ENCODE measurements at regions not wholly inside any gene's neighbourhood (a gene's known extent, or its start where the extent isn't known, plus 50 kb on each side); places are given as distances from the start of the nearest gene placed in this dataset.

GRCh38 chr2:122507261-122507660 is 751.8 kb downstream of the TSN start:
- Histone ChIP-seq H3K9me3 (replicated peaks in 1 of 11) (no peaks in the 10 kb centered on the region), H3K27ac (no peak overlapping the region), H4K20me1 (no peaks in the 10 kb centered on the region), H3K4me3 (no peak overlapping the region), H3K4me2 (no peak overlapping the region), H3K27me3 (no peaks in the 10 kb centered on the region), H3K9ac (no peak overlapping the region), H3K36me3 (no peaks in the 10 kb centered on the region), H3K4me1 (peaks cover 0 to 11% (median 5%) of the 10 kb centered on the region in 10 experiments; a peak in 11 of 20 replicates)
- TF ChIP-seq Cebpa-rat (IDR thresholded peaks at IDR 0.05): no peak

GRCh38 chr2:122512091-122512490 is 756.6 kb downstream of the TSN start:
- H3K9me3 ChIP-seq (replicated peaks in 1 of 11): no peaks in the 10 kb centered on the region; a peak in 1 of 22 replicates
- no peaks in the 10 kb centered on the region for H3K36me3 ChIP-seq
- no peak for TF ChIP-seq Cebpa-rat (IDR thresholded peaks at IDR 0.05)
- no peak overlapping the region for H3K4me2 ChIP-seq
- H3K4me1 ChIP-seq: peaks cover 0 to 7% (median 5%) of the 10 kb centered on the region in 10 experiments; a peak in 9 of 20 replicates
- H3K27ac ChIP-seq: no peak overlapping the region
- H4K20me1 ChIP-seq: no peaks in the 10 kb centered on the region
- no peak overlapping the region for H3K4me3 ChIP-seq
- H3K9ac ChIP-seq: no peak overlapping the region
- no peaks in the 10 kb centered on the region for H3K27me3 ChIP-seq

DNA sequence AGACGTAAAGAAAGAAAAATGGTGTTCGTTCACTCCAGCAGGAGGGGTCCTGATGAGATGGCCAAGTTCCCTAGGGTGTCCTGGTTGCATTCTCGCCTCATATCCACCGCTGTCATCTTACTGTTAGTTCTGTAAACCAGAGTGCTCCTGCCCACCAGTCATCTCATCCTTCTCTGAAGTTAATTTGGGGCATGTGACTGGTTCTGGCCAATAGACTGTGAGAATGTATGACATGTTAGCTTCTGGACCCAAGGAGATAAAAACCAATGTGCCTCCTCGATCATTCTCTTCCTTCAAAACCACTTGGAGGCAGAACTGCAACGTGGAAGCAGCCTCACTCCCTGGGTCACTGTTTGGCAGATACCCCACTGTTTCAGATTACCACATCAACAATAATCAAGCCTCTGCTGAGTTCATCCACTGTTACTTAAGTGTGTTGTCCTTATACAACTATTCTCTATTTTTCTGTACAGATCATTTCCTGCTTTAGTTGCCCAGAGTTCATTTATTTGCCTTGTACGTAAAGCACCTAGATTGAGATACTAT is 759.1 kb downstream of the TSN start:
- H3K9ac ChIP-seq: no peak overlapping the region
- H4K20me1 ChIP-seq: no peaks in the 10 kb centered on the region
- no peak overlapping the region for H3K4me3 ChIP-seq
- H3K27ac ChIP-seq: no peak overlapping the region
- H3K36me3 ChIP-seq: no peaks in the 10 kb centered on the region
- TF ChIP-seq Cebpa-rat (IDR thresholded peaks at IDR 0.05): no peak
- H3K27me3 ChIP-seq: no peaks in the 10 kb centered on the region
- peaks cover 0 to 21% (median 7%) of the 10 kb centered on the region in 10 experiments; a peak in 9 of 20 replicates for H3K4me1 ChIP-seq
- H3K9me3 ChIP-seq (replicated peaks in 1 of 11): no peaks in the 10 kb centered on the region; a peak in 1 of 22 replicates
- no peak overlapping the region for H3K4me2 ChIP-seq

DNA sequence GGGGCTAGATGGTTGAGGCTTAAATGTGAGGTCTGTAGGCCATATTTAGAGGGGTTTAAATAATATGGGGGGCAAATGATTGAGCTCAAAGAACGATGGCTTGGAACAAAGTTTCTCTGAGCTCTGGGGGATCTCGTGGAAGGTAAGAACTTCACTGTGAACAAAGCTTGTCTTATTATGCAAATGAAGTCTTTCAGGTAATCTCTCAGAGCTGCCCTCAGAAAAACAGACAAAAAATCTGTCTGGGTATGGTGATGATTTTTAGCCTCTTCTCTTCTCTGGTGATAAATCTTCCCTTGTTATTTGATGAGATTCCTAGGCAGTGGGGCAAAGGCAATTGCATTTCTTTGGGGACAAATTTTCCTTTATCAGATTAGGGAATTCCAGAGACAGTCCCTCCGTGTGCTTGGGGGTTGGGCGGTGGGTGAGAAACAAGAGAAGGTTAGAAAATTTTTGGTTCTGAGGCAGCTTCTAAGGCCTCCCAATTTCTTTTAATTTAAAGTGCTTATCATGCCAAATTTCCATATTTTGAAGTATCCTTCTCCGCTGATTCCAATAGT is 760.4 kb downstream of the TSN start:
- no peaks in the 10 kb centered on the region for H3K36me3 ChIP-seq
- H4K20me1 ChIP-seq: no peaks in the 10 kb centered on the region
- TF ChIP-seq Cebpa-rat (IDR thresholded peaks at IDR 0.05): no peak
- H3K4me2 ChIP-seq: no peak overlapping the region
- H3K27me3 ChIP-seq: no peaks in the 10 kb centered on the region
- H3K9me3 ChIP-seq (replicated peaks in 1 of 11): no peaks in the 10 kb centered on the region; a peak in 1 of 22 replicates
- H3K4me3 ChIP-seq: no peak overlapping the region
- 0 out of 22 replicates have a peak overlapping the region, but pooled peaks of 1 of the 11 experiments have one; percentile 22 for H3K27ac ChIP-seq
- no peak overlapping the region for H3K9ac ChIP-seq
- peaks cover 0 to 21% (median 7%) of the 10 kb centered on the region in 10 experiments; a peak in 9 of 20 replicates for H3K4me1 ChIP-seq

- TF ChIP-seq Cebpa-rat (IDR thresholded peaks at IDR 0.05): no peak
- H4K20me1 ChIP-seq: no peaks in the 10 kb centered on the region
- no peaks in the 10 kb centered on the region; a peak in 1 of 22 replicates for H3K9me3 ChIP-seq (replicated peaks in 1 of 11)
- H3K4me2 ChIP-seq: peak overlapping the region in 5 of 11 experiments; percentile 2 to 34 (median 15); a peak in 6 of 22 replicates
- peak overlapping the region in 1 of 11 experiments; percentile 22; a peak in 1 of 22 replicates for H3K27ac ChIP-seq
- H3K27me3 ChIP-seq: no peaks in the 10 kb centered on the region
- no peak overlapping the region for H3K9ac ChIP-seq
- peaks cover 0 to 21% (median 7%) of the 10 kb centered on the region in 10 experiments; a peak in 9 of 20 replicates for H3K4me1 ChIP-seq
- H3K36me3 ChIP-seq: no peaks in the 10 kb centered on the region
- H3K4me3 ChIP-seq: no peak overlapping the region
Observed at GRCh38 chr2:122516775-122517174, 761.3 kb downstream of the TSN start.

DNA sequence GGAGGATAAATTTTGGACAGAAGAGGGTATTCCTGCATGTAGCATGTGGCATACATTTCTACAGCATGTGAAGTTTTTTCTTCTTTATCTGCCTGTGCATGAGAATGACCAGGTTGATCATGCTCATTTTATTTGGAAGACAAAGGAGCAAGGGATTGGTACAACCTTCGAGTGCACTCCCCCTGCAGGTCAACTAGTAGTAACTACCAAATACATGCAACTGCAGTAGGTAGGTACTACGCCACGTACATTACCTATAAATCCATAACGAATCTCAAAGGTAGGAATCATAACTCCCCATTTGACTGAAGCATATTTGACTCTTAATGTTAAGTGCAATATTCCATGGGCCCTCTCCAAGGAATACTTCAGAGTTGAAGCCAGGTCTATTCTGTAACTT is 763.9 kb downstream of the TSN start:
- peaks cover 0 to 21% (median 7%) of the 10 kb centered on the region in 10 experiments; a peak in 9 of 20 replicates for H3K4me1 ChIP-seq
- H3K36me3 ChIP-seq: no peaks in the 10 kb centered on the region
- no peak overlapping the region for H3K9ac ChIP-seq
- H3K27ac ChIP-seq: no peak overlapping the region
- no peaks in the 10 kb centered on the region for H4K20me1 ChIP-seq
- H3K9me3 ChIP-seq (replicated peaks in 1 of 11): no peaks in the 10 kb centered on the region
- no peaks in the 10 kb centered on the region for H3K27me3 ChIP-seq
- no peak overlapping the region for H3K4me2 ChIP-seq
- TF ChIP-seq Cebpa-rat (IDR thresholded peaks at IDR 0.05): no peak
- no peak overlapping the region for H3K4me3 ChIP-seq

DNA sequence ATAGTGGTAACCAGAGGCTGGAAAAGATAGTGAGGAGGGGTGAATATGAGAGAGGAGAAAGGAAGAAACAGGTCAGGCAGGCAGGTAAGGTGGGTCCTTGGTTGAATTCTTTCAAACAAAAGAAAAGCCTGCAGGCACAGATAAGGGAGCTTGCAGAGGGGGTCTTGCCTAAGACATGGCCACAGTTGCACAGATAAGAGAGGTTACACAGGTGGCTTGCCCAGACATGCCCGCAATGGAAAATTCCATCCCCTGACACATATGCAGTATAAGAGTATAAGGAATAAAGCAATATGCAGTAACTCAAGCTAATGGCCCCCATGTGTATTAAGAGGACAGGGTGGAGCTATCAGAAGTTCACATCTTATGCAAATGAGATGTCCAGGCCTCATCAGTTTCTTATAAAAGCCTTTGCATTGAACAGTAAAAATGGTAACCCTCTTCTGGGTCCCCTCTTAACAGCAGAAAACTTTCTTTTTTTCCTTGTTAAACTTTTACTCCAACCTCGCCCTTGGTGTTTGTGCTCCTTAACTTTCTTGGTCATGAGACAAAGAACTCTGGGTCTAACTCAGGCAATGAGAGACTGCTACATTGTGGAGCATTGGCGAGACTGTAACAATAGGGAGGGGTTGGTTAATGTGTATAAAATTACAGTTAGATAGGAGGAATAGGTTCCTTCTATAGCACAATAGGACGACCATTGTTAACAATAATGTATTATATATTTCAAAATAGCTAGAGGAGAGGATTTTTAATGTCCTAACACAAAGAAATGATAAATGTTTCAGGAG is 764.6 kb downstream of the TSN start:
- peaks cover 0 to 21% (median 7%) of the 10 kb centered on the region in 10 experiments; a peak in 9 of 20 replicates for H3K4me1 ChIP-seq
- H4K20me1 ChIP-seq: no peaks in the 10 kb centered on the region
- H3K27me3 ChIP-seq: no peaks in the 10 kb centered on the region
- no peak for TF ChIP-seq Cebpa-rat (IDR thresholded peaks at IDR 0.05)
- no peak overlapping the region for H3K9ac ChIP-seq
- no peaks in the 10 kb centered on the region for H3K36me3 ChIP-seq
- H3K4me3 ChIP-seq: no peak overlapping the region
- H3K9me3 ChIP-seq (replicated peaks in 1 of 11): no peaks in the 10 kb centered on the region
- H3K27ac ChIP-seq: no peak overlapping the region
- no peak overlapping the region for H3K4me2 ChIP-seq

- Histone ChIP-seq H3K36me3 (no peaks in the 10 kb centered on the region), H3K4me3 (no peak overlapping the region), H4K20me1 (no peaks in the 10 kb centered on the region), H3K4me2 (no peak overlapping the region), H3K27ac (no peak overlapping the region), H3K4me1 (peaks cover 0 to 4% (median 0%) of the 10 kb centered on the region in 10 experiments; a peak in 2 of 20 replicates), H3K9me3 (replicated peaks in 1 of 11) (no peaks in the 10 kb centered on the region), H3K9ac (no peak overlapping the region), H3K27me3 (no peaks in the 10 kb centered on the region)
- no peak for TF ChIP-seq Cebpa-rat (IDR thresholded peaks at IDR 0.05)
Observed at GRCh38 chr2:122523143-122523542, 767.7 kb downstream of the TSN start.

DNA sequence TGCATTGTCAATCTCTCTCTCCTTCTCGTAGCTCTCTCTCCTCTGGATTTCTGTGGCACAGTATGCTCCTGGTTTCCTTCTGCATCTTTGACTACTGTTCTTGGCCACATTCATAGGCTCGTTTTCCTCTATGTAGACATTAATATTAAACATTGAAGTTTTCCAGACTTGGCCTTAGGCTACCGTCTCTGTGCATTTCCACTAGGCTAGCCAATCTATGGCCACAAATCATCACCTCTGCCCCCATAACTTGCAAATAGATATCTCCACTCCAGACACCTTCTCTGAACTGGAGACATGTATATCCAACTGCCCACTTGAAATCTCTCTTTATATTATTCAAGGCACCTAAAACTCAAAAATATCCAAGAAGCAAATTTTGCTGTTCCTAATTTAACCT is 768.5 kb downstream of the TSN start:
- Histone ChIP-seq H3K4me3 (no peak overlapping the region), H3K9me3 (replicated peaks in 1 of 11) (no peaks in the 10 kb centered on the region; a peak in 1 of 22 replicates), H3K27me3 (no peaks in the 10 kb centered on the region), H3K4me1 (no peaks in the 10 kb centered on the region), H3K36me3 (no peaks in the 10 kb centered on the region), H3K4me2 (no peak overlapping the region), H3K27ac (no peak overlapping the region), H4K20me1 (no peaks in the 10 kb centered on the region), H3K9ac (no peak overlapping the region)
- TF ChIP-seq Cebpa-rat (IDR thresholded peaks at IDR 0.05): no peak

All from BLaER1 treated with 17β-estradiol and CSF1 and Interleukin-3, amounts not matched to agents 10 nM and 100 nM (cell line).